SIG-M5 treated with dmso at 0.1 percent for 504 hours (cell line): ENCODE measurements at regions not wholly inside any gene's neighbourhood (a gene's known extent, or its start where the extent isn't known, plus 50 kb on each side); places are given as distances from the start of the nearest gene placed in this dataset.
"Not testable (repeated sequence)": the region's sequence is repeated elsewhere in the genome, so short reads cannot be mapped to it uniquely, and the experiment has no call there.

ENCODE experiments used
- DNase-seq: peaks from one replicate; lab custom pipeline; 2025; ENCODE audit not compliant: unreplicated experiment; lab: John Stamatoyannopoulos, UW

DNA sequence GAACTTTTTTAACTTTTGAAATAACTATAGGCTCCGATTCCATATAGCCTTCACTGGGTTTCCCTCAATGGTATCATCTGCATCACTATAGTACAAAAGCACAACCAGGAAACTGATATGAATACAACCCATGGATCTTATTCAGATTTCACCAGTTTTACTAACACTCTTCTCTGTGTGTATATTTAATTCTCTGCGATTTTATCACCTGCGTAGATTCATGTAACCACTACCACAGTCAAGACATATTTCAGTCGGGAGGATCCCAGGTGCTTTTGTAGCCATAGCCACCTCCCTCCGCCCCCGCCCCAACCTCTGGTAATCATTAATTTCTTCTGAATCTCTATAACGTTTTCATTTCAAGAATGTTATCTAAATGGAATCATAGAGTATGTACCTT, 82.8 kb upstream of the C7orf33 start:
- no peak for DNase-seq

DNA sequence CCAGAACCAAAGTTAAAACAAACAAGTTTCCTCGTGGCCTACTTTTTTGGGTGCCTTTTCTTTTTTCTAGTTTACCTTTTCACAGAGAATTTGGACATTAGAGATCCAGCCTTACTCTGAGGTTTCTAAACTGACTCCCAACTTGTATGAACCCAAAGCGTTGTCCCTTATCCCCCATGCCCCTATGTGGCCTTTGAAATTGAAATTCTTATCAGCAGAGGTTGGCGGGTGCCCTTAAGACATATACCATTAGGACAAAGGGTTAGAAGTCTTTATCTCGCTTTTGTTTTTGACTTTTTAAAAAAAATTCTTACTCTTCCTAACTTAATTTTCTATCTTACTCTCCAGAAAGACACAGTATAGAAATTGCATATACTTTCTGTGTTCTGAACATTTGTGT, 76.3 kb upstream of the C7orf33 start:
- no peak for DNase-seq

DNA sequence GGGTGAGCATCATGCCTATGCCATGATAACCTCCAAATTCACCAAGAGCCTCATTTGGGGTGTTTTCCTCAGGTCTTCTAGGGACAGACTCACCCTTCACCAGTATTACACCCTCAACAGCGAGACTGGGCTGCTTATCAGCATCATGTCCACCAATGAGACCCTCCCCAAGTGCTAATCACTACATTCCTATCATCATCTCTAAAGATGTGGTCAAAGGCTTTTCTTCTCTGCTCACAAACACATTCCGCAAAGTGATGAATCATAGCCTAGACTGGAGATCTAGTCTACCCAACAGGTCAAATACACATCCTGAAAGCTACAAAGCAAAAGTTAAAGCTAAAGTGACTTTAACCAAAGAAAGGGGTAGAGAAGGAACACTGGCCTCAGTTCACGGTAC, 75.3 kb upstream of the C7orf33 start:
- DNase-seq: no peak

DNA sequence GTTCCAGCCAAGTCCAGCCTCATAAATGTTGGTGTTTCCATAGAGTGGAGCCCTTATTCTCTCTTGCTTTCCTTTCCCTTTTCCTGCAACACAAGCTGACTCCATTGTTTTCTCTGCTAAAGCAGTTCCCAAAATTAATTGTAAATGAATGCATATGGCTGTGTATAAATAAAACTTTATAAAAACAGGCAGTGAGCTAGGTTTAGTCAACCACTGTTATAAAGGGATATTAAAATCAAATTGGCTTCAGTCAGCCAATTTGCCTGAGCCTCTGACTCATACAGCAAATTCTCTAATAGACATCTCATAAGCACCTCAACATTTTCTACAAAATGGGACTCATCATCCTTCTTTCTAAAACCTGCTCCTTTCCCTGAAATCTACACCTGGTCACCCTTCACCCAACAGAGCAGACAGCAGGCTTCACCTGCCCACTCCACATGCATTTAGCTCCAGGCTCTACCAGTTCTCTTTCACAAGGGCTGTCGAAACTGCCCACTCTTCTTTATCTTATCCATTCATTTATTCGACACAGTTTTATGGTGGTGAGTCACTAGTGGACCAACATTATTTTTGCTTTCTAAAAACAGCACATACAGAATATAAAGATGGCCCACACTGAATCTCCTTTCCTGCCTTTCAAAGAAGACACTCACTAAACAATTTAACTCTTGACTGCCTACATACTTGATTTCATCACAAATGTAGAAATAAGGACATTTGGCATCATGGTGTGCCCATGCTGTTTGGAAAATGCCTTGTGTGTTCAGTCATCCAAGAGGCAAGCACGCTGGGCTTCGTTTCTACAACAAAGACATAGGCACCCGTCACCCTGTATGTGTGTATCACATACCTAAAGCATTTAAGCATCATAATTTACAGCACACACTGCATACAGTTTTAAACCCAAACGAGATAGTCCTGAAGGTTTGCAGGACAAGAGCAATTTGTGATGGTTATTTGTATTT, 74.6 kb upstream of the C7orf33 start:
- DNase-seq: no peak

DNA sequence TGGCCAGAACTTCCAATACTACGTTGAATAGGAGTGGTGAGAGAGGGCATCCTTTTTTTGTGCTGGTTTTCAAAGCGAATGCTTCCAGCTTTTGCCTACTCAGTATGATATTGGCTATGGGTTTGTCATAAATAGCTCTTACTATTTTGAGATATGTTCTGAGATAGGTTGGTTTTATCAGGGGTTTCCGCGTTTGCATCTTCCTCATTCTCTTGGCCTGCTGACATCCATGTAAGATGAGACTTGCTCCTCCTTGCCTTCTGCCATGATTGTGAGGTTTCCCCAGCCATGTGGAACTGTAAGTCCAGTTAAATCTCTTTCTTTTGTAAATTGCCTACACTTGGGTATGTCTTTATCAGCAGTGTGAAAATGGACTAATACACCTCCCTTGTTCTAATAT, 71.2 kb upstream of the C7orf33 start:
- not testable (repeated sequence) for DNase-seq

DNA sequence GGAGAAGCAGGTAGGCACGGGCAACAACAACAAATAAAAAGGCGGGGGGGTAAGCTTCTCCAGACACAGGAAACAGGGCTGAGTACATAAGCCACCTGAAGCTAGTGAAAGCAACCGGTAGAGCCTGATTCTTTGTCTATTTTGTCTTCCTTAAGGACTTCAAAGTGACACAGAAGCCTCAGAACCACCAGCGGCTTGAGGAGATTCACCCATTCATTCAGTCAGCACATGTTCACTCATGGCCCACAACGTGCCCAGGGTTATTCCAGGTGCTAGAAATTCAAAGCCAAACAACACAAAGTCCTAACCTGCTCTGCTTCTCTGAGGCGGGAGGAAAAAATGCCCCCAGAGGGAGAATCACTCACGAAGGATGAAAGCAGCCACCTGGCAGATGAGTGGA, 69.3 kb upstream of the C7orf33 start:
- no peak for DNase-seq

DNA sequence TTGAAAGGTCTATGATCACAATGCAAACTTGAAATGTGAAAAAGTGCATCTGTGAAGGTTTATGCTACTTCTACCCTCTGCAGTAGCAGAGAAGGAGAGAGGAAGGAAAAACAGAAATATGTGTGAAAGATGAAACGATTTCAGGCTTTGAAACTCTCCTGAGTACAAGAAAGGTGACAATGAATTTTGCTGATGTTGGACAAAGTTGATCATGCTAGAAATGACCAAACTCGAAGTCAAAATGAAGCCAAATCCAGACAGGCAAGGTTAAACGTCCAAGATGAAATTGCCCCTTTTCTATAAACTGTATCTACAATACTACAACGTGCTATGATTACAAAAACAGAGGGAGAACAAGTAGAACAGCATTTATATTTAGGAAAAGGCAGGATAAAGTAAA, 67.0 kb upstream of the C7orf33 start:
- no peak for DNase-seq

DNA sequence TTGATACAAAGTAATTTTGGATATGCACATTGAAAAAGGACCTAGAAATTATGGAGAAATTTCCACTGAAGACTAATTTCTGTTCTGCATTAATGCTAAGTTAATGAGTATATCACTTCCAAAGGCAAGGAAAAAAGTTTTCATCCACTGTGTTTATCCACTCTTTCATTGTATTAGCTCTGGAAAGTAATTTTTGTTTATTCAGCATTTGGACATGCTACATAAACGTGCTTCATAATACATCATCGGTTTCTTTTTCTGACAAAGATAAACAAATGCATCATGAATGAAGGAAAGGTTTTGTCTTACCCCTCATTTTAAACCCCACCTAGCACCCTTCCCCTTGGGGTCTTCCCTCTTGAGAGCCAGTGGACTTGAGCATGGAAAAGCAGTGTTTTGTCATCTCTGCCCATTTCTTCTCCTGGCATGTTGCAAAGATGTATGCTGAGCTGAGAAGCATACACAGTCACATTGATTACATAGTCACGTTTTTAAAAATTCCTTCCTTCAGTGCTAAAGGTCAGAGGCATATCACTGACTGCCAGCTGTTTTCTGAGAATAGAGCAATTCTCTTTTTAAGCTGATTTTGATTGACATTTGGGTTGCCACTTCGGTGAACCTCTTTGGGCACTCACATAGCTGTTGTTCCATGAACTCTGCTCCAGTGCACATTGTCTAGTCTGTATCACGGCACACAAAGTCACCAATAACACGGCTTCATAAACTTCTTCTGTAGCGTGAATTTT, 65.9 kb upstream of the C7orf33 start:
- DNase-seq: no peak

DNA sequence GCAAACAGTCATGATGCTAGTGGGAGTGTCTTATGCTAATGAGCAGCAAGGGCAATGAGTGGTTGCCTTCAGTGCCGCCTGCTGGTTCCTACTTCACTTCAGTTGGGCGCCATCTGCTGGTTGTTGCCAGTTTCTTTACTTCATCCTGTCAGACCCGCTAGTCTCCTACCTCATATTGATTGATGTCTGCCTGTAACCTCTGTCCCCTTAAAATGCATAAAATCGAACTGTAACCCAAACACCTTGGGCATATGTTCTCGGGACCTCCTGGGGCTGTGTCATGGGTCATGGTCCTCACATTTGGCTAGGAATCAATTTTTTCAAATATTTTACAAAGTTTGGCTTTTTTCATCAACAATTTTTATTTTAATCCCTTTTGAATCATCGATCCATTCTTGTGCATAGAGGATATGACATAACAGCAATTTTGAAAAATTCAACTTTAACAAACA, 62.8 kb upstream of the C7orf33 start:
- peak; percentile 86 for DNase-seq

DNA sequence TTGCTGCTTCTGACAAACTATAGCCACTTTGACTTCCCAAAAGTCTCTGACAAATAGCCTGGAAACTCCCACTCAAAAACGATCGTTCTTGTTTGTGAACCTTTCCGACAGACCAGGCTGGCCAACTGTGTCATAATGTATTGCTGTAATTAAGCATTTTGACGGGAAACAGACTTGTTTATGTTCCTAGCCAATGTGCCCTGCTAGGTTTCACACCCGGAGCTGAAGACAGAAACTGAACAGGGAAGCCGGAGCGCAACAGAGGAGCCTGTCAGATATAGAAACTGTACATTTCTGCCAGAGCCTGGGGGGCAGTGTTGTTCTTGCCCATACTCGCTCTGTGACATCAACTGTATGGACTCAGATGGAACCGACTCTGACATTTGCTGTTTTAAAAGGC, 55.3 kb upstream of the C7orf33 start:
- peak; percentile 76 for DNase-seq

DNA sequence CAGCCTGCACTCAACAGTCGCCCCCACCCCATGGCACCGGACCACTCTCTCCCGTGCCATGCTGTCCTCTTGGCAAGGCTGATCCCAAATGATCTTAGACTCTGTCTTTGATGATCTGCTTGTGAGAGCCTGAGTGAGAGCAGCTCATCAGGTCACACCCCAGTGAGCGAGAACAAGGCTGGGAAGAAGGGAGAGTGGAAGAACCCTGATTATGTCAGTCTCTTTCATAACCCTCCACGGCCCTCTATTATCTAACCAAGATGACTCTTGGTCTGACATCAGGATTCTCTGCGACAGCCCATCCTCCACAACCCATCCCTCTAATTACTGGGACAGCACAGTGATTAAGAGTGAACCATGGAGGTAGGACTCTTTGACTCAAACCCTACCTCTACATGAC, 53.1 kb upstream of the C7orf33 start:
- DNase-seq: no peak

DNA sequence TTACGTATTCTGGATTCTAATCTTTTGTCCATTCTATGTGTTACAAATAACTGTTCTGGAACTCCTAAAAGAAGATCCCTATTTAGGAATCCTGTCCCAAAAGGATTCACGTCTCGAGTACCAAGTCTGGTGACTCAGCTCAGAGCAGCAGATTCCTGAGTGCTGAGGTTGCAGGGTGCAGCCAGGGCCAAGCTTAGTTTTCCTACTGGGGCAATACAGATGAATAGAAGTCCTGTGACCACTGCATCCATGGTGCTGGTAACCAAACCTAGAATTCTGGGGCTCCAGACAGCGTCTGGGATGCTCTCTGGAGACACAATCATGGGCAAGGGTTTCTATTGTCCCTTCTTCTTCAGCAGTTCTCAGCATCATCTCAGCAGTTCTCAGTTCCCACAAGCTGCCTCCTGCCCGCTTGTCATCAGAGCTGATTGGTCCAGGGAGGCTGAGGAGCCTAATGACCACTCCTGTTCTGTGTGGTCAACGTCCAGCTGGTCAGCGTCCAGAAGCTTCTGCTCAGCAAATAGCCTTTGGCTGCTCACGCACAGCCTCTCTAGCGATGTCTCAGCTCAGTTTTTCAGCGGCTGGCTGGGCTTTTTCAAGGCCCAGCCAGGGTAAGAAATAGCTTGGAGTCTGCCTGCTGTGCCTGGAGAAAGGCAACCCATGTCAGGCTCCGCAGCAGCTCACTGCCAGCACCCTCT, 50.4 kb upstream of the C7orf33 start:
- DNase-seq: no peak
